GM12878 (cell line): ENCODE measurements at regions not wholly inside any gene's neighbourhood (a gene's known extent, or its start where the extent isn't known, plus 50 kb on each side); places are given as distances from the start of the nearest gene placed in this dataset.

ENCODE experiments used
- ATAC-seq: fragments of 200-7000 bp; cut with Tn5 transposase; 3 replicates; pipeline ENCODE4 v1.9.1; 2020; ENCODE audit warnings: mild to moderate bottlenecking, moderate library complexity
- BruUV-seq: library from RNA; stranded (reverse); fragments of 400-500 nt; replicated peaks from 2 replicates; lab custom pipeline; 2021; lab: Mats Ljungman, UMichigan
- CTCF ChIA-PET: fragments of 300-600 bp; sonication (Branson Sonifier 250); formaldehyde crosslinking; extraction: SDS; loops from one replicate; lab custom pipeline; 2021; ENCODE audit warnings: inconsistent platforms; lab: Yijun Ruan, JAX
- POLR2A ChIA-PET: fragments of 350-600 bp; formaldehyde crosslinking; extraction: SDS; loops from one replicate; lab custom pipeline; 2021; ENCODE audit warnings: inconsistent platforms; lab: Charles Lee
- RAD21 ChIA-PET: fragments of 300-600 bp; sonication (Branson Sonifier 250); formaldehyde crosslinking; loops from one replicate; lab custom pipeline; 2023; ENCODE audit warnings: antibody characterized with exemption; ENCODE audit not compliant: unreplicated experiment; lab: Charles Lee
- SMC1A ChIA-PET: fragments of 300-600 bp; sonication (Branson Sonifier 250); formaldehyde crosslinking; loops from one replicate; lab custom pipeline; 2023; ENCODE audit not compliant: unreplicated experiment, uncharacterized antibody; lab: Charles Lee
- DNase-seq: peaks from one replicate; pipeline ENCODE4 v3.0.0-alpha.2; 2011; ENCODE audit warnings: low read depth, low spot score
- FAIRE-seq: peaks from 3 replicates; lab custom pipeline; 2011; peaks lifted over from hg19 to GRCh38; lab: Jason Lieb, UNC
- H2AFZ ChIP-seq: 2 replicates; pipeline ENCODE4 v1.6.0; 2011; ENCODE audit warnings: low read depth, low read length, control low read depth; ENCODE audit not compliant: control insufficient read depth
- H3K27ac ChIP-seq: 2 replicates; pipeline ENCODE4 v1.5.1; 2011; ENCODE audit warnings: control low read depth; ENCODE audit not compliant: control insufficient read depth, insufficient read depth
- H3K27me3 ChIP-seq, 2 experiments: replicated peaks in 1 of 2; 2 replicates each; pipeline versions ENCODE4 v1.6.0 to v1.6.1; 2011; ENCODE audit warnings: low read length in 1 of 2; ENCODE audit not compliant: control insufficient read depth in 2 of 2, insufficient read depth in 2 of 2
- H3K36me3 ChIP-seq, 2 experiments: 2 replicates each; pipeline ENCODE4 v1.5.1; 2011; ENCODE audit warnings: low read length in 1 of 2; ENCODE audit not compliant: control insufficient read depth in 2 of 2, insufficient read depth in 2 of 2
- H3K4me1 ChIP-seq: 2 replicates; pipeline ENCODE4 v1.6.1; 2011; ENCODE audit warnings: mild to moderate bottlenecking, low read length, moderate library complexity, mixed read lengths; ENCODE audit not compliant: control insufficient read depth, insufficient read depth
- H3K4me2 ChIP-seq: 2 replicates; pipeline ENCODE4 v1.6.0; 2011; ENCODE audit warnings: control low read depth; ENCODE audit not compliant: control insufficient read depth, insufficient read depth
- H3K4me3 ChIP-seq: fragments of 200-600 bp; sonication (generic); 2 replicates; pipeline ENCODE4 v1.5.1; 2016
- H3K79me2 ChIP-seq: 2 replicates; pipeline ENCODE4 v1.6.0; 2011; ENCODE audit warnings: low read length; ENCODE audit not compliant: control insufficient read depth, insufficient read depth
- H3K9ac ChIP-seq: 2 replicates; pipeline ENCODE4 v1.8.0; 2011; ENCODE audit warnings: low read length, control low read depth, mixed read lengths; ENCODE audit not compliant: control insufficient read depth, insufficient read depth
- H3K9me3 ChIP-seq: replicated peaks from 3 replicates; pipeline ENCODE4 v1.5.1; 2011; ENCODE audit warnings: mild to moderate bottlenecking, low read length; ENCODE audit not compliant: control insufficient read depth, insufficient read depth
- H4K20me1 ChIP-seq: 2 replicates; pipeline ENCODE4 v1.6.0; 2011; ENCODE audit not compliant: control insufficient read depth, insufficient read depth
- GABPA ChIP-seq: IDR thresholded peaks from 2 replicates; pipeline ENCODE4 v1.6.1; 2014; ENCODE audit warnings: antibody characterized with exemption, low read depth, mild to moderate bottlenecking, inconsistent platforms
- MEF2B ChIP-seq: fragments of 450-650 bp; IDR thresholded peaks from 2 replicates; pipeline ENCODE4 v1.6.1; 2018; ENCODE audit warnings: mild to moderate bottlenecking, moderate library complexity; ENCODE audit not compliant: partially characterized antibody, poor library complexity, severe bottlenecking
- TCF3 ChIP-seq: IDR thresholded peaks from 2 replicates; pipeline ENCODE4 v1.6.1; 2012; ENCODE audit warnings: low read depth, mild to moderate bottlenecking, low read length, borderline replicate concordance; ENCODE audit not compliant: insufficient read depth
- WGBS: methylation state at CpG from one replicate; pipeline ENCODE4 v1.1.6; 2016; ENCODE audit warnings: low lambda C conversion rate; ENCODE audit not compliant: insufficient replicate concordance, insufficient coverage; ENCODE audit errors: missing lambda C conversion rate; 5-methylcytosine and 5-hydroxymethylcytosine counted together
- in situ Hi-C: fragments of 300-500 bp; cut with MboI; formaldehyde crosslinking; loops from 9 replicates; pipeline ENCODE4 v1.14.3; 2018; ENCODE audit warnings: mixed read lengths
- intact Hi-C: fragments of 100-400 bp; cut with micrococcal nuclease; formaldehyde crosslinking; loops from one replicate; pipeline ENCODE4 v1.14.2; 2022; ENCODE audit not compliant: unreplicated experiment

GRCh38 chr20:22374678-22375590 is 209.4 kb downstream of the FOXA2 start:
- Histone ChIP-seq H3K4me3 (no peak overlapping the region), H3K9me3 (no peaks in the 10 kb centered on the region), H3K36me3 (no peaks in the 10 kb centered on the region), H3K27ac (no peak overlapping the region), H3K9ac (no peak overlapping the region), H4K20me1 (no peaks in the 10 kb centered on the region), H3K27me3 (0 out of 4 replicates have a peak, but pooled peaks cover 0 to 3% of the 10 kb centered on the region in 2 experiments), H3K4me1 (peaks cover 5% of the 10 kb centered on the region), H3K4me2 (no peak overlapping the region), H3K79me2 (no peaks in the 10 kb centered on the region), H2AFZ (no peak overlapping the region)
- ChIA-PET SMC1A (no interaction called here), POLR2A (no interaction called here), RAD21 (no interaction called here), CTCF (no interaction called here)
- DNase-seq (no peak), ATAC-seq (no peak), FAIRE-seq (no peak)
- in situ Hi-C loops = no loop called here
- 44% methylated on average over 12 of the region's 12 CpGs for WGBS
- intact Hi-C loops = no loop called here
- TF ChIP-seq GABPA (no peak), MEF2B (peak; percentile 43)
- BruUV-seq = no TSS peak

GRCh38 chr20:22374066-22374465 is 210.3 kb downstream of the FOXA2 start:
- H3K27ac ChIP-seq = no peak overlapping the region
- no peaks in the 10 kb centered on the region for H4K20me1 ChIP-seq
- ChIA-PET RAD21 (no interaction called here), POLR2A (no interaction called here), CTCF (no interaction called here), SMC1A (no interaction called here)
- no peak overlapping the region for H3K4me3 ChIP-seq
- H3K9me3 ChIP-seq = no peaks in the 10 kb centered on the region
- H3K79me2 ChIP-seq = no peaks in the 10 kb centered on the region
- no peak for ATAC-seq
- no peak for DNase-seq
- H2AFZ ChIP-seq = no peak overlapping the region
- intact Hi-C loops (no loop called here), in situ Hi-C loops (no loop called here)
- no peak overlapping the region for H3K9ac ChIP-seq
- TF ChIP-seq TCF3 = no peak
- 57% methylated on average over 3 of the region's 3 CpGs for WGBS
- BruUV-seq = no TSS peak
- peaks cover 5% of the 10 kb centered on the region for H3K4me1 ChIP-seq
- H3K36me3 ChIP-seq = no peaks in the 10 kb centered on the region
- H3K4me2 ChIP-seq = no peak overlapping the region
- no peak for FAIRE-seq
- peaks cover 0 to 3% of the 10 kb centered on the region in 2 experiments; a peak in 1 of 4 replicates for H3K27me3 ChIP-seq
